Neutrophil (primary cell): ENCODE measurements at regions not wholly inside any gene's neighbourhood (a gene's known extent, or its start where the extent isn't known, plus 50 kb on each side); places are given as distances from the start of the nearest gene placed in this dataset.

Experiments used
- H3K27ac ChIP-seq: fragments of 200-600 bp; sonication (generic); 2 replicates; pipeline ENCODE4 v1.5.1; 2016; ENCODE audit warnings: mild to moderate bottlenecking, moderate library complexity
- H3K27me3 ChIP-seq: fragments of 200-600 bp; sonication (generic); 2 replicates; pipeline ENCODE4 v1.6.0; 2016; ENCODE audit warnings: mild to moderate bottlenecking
- H3K36me3 ChIP-seq: fragments of 200-600 bp; sonication (generic); 2 replicates; pipeline ENCODE4 v1.5.1; 2017
- H3K4me1 ChIP-seq, 2 experiments: fragments of 200-600 bp in 1 of 2; sonication (generic) in 1 of 2; 1 replicate in 1 of 2; 2 replicates in 1 of 2; pipeline versions ENCODE4 v1.5.1 to v1.6.1; 2013 to 2016; ENCODE audit warnings: low read depth in 1 of 2, low read length in 1 of 2, mild to moderate bottlenecking in 1 of 2, moderate library complexity in 1 of 2; ENCODE audit not compliant: control insufficient read depth in 1 of 2, insufficient read depth in 1 of 2
- H3K4me3 ChIP-seq, 2 experiments: fragments of 200-600 bp in 1 of 2; sonication (generic) in 1 of 2; 1 replicate in 1 of 2; 2 replicates in 1 of 2; pipeline ENCODE4 v1.5.1; 2013 to 2016; ENCODE audit warnings: low read depth in 1 of 2, low read length in 1 of 2, mild to moderate bottlenecking in 1 of 2, moderate library complexity in 1 of 2
- H3K9me3 ChIP-seq: fragments of 200-600 bp; sonication (generic); 2 replicates; pipeline ENCODE4 v1.5.1; 2016
- TF ChIP-seq, protein P1 (sequence below): fragments of 200-600 bp; sonication (generic); IDR thresholded peaks from 2 replicates; pipeline ENCODE4 v1.5.1; 2016; ENCODE audit warnings: antibody characterized with exemption

DNA sequence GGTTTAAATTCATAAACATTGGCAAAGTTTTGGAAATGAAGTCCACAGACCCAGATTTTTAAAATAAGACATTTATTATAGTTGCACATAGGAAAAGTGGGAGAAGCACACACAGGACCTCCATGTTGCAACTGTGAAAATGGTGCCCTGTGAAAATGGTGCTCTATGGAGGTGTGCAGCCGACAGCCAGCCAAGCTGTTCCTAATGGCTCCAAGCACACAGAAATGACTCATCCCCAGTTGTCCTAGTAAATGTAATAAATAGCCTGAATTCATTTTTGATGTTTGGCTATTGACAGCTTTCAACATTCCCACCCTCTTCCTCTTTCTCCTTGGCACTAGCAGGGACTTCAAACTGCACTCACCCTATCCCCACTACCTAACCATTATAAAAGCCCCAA, 590.9 kb downstream of the CAAP1 start:
- no peaks in the 10 kb centered on the region for H3K9me3 ChIP-seq
- no peaks in the 10 kb centered on the region for H3K36me3 ChIP-seq
- TF ChIP-seq, protein P1, sequence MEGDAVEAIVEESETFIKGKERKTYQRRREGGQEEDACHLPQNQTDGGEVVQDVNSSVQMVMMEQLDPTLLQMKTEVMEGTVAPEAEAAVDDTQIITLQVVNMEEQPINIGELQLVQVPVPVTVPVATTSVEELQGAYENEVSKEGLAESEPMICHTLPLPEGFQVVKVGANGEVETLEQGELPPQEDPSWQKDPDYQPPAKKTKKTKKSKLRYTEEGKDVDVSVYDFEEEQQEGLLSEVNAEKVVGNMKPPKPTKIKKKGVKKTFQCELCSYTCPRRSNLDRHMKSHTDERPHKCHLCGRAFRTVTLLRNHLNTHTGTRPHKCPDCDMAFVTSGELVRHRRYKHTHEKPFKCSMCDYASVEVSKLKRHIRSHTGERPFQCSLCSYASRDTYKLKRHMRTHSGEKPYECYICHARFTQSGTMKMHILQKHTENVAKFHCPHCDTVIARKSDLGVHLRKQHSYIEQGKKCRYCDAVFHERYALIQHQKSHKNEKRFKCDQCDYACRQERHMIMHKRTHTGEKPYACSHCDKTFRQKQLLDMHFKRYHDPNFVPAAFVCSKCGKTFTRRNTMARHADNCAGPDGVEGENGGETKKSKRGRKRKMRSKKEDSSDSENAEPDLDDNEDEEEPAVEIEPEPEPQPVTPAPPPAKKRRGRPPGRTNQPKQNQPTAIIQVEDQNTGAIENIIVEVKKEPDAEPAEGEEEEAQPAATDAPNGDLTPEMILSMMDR: no peak
- no peaks in the 10 kb centered on the region for H3K27me3 ChIP-seq
- H3K4me1 ChIP-seq: no peaks in the 10 kb centered on the region
- no peak overlapping the region for H3K4me3 ChIP-seq
- no peak overlapping the region for H3K27ac ChIP-seq

DNA sequence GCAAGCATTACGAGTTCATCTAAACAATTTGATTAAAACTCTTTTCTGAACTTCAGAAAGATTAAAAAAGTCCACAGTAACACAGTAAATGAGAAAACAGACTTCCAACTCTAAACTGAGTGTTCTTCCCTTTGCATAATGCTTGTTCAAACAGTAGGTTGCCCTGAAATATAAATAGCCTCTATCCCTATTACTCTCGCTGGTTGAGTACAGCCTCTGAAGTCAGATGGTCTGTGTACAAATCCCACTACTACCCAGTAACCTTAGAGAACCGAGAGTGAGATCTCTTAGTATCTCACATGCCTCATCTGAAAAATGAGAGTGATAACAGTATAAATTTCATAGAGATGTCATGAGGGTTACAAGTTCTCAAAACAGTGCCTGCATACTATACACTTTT, 591.6 kb downstream of the CAAP1 start:
- no peak overlapping the region for H3K27ac ChIP-seq
- H3K4me1 ChIP-seq: no peaks in the 10 kb centered on the region
- TF ChIP-seq, protein P1: no peak
- no peak overlapping the region for H3K4me3 ChIP-seq
- no peaks in the 10 kb centered on the region for H3K36me3 ChIP-seq
- no peaks in the 10 kb centered on the region for H3K9me3 ChIP-seq
- H3K27me3 ChIP-seq: no peaks in the 10 kb centered on the region

DNA sequence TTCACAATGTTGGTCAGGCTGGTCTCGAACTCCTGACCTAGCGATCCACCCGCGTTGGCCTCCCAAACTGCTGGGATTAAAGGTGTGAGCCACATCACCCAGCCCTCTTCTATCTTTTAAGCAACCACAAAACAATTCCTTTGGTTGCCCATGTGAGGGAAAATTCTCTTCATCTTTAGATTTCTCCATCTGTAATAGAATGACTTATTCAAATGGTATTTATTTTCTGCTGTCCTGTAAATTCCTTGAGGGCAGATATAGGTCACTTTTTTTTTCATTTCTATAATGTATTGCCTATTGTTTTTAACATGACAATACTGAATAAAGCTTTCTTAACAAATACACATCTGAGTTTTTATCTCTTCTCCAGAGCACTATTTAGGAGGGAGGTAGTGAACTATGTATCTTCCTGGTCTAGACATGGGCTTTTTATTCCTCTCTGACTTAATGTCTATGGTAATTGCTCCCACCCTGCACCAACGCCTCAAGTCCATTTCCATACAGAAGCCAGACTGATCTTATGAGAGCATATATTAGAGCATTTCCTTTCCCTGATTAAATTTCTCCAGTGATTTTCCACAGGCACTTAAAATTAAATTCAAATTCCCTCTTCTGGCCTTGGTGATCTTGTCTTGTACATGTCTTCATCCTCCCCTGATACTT, 595.6 kb downstream of the CAAP1 start:
- Histone ChIP-seq H3K4me3 (no peak overlapping the region), H3K27ac (no peak overlapping the region), H3K27me3 (no peaks in the 10 kb centered on the region), H3K36me3 (no peaks in the 10 kb centered on the region), H3K9me3 (no peaks in the 10 kb centered on the region), H3K4me1 (no peaks in the 10 kb centered on the region)
- TF ChIP-seq, protein P1: no peak

DNA sequence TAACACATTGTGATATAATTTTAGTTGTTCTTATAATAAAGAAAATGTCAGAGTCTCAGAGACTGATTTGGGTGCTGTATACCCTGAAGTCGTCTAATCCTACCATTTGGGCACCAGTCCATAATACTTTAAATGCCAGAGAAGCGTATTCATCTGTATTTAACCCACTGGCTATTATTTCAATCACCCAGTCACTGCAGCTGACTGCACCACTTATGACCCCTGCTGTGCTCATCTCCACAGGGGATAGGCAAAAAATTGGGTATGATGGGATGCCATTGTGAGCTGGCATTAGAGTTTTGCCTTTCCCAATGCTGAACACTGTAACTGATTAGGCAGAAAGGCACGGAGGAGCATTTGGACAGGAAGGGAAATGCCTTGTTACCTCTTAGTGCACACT, 599.7 kb downstream of the CAAP1 start:
- Histone ChIP-seq H3K27me3 (no peaks in the 10 kb centered on the region), H3K4me3 (no peak overlapping the region), H3K27ac (no peak overlapping the region), H3K36me3 (no peaks in the 10 kb centered on the region), H3K9me3 (no peaks in the 10 kb centered on the region), H3K4me1 (no peaks in the 10 kb centered on the region)
- TF ChIP-seq, protein P1: no peak

DNA sequence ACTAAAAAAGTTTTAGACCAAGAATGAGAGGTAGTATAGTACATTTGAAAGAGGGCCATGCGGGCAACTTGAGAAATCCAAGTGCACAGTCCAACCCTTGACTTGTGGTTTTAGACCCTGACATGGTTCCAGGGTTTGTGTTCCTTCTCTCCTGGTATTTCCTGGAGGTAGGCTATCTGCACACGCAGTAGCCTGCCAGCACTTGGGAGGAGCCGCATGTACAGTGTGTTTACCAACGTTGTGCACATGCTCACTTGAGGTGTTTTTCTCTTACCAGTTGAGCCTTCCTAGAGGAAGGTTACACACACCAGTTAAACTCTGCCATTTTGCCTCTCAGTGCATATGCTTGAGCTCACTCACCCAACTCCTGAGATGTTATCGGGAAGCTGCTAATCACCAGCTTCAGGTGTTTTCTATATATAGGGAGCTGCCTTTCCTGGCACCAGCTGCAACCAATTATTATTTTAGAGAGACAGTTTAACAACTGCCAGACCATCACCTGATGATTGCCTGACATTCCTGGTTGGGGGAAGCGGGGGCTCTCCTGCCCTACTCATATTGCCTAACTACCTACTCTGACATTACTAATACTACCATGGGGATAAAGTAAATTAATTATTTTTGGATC, 593.4 kb upstream of the TUSC1 start:
- Histone ChIP-seq H3K4me1 (no peaks in the 10 kb centered on the region), H3K4me3 (no peak overlapping the region), H3K27me3 (no peaks in the 10 kb centered on the region), H3K27ac (no peak overlapping the region), H3K9me3 (no peaks in the 10 kb centered on the region), H3K36me3 (no peaks in the 10 kb centered on the region)
- TF ChIP-seq, protein P1: no peak
